Stimulated activated CD8-positive, alpha-beta memory T cell treated with anti-CD3 and anti-CD28 coated beads, Interleukin-4, amount 100 ng/mL, for 4 hours (primary cell): ENCODE measurements at regions not wholly inside any gene's neighbourhood (a gene's known extent, or its start where the extent isn't known, plus 50 kb on each side); places are given as distances from the start of the nearest gene placed in this dataset.

ENCODE experiments used
- DNase-seq, 2 donors: peaks; one replicate each; pipeline ENCODE4 v3.0.0-alpha.2; 2020; ENCODE audit warnings: low read depth in 2 of 2, low spot score in 1 of 2

DNA sequence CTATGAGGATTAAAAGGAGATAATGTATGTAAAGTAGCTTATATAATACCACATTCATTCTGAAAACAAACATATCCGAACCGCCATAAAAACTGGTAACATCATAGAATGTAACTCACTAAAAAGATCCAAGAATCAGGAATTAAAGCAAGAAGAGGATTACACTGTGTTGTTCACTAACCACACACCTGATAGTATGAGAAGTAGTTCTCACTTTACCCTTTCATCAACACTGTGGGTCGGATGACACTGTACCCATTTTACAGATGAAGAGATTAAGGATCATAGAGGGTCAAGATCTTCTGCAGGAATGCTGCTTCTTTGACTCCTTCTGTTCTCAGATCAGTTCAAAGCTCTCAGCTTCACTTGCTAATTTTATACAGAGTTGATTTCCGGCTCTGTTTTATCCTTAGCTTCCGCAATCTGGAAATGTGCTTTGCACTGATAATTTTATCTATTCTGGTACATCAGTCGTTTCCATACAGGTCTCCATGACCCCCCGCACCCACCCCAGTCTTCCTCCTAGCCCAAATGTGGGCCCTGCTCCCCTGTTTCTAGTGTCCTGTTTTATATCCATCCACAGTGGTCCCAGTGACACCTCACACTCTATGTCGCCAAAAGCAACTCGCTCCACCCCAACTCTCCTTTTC lies 288.6 kb upstream of the CCL2 start:
- DNase-seq: no peak

- no peak for DNase-seq
Observed at GRCh38 chr17:33967608-33968349, 287.3 kb upstream of the CCL2 start.

- no peak for DNase-seq
Observed at GRCh38 chr17:33968350-33969044, 286.6 kb upstream of the CCL2 start.

DNA sequence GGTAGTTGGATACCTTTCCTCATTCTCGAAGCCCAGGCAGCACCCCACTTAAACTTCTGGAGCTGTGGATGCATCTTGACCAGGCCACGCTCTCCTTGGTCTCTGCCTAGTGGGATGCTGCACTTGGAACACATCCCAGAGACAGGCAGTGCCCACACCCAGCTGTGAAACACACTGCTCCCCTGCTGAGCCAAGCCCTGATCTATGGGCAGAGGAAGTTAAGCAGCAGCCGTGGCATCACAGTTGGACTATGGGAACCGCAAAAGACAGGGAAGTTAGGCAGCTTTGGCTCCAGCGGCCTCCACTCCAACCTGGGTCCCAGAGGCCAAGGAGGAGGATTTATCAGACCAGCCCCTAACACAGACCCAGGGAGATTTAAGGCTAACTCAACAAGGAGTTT lies 284.8 kb upstream of the CCL2 start:
- DNase-seq: no peak

- DNase-seq: no peak
Observed at GRCh38 chr17:33972763-33973162, 282.3 kb upstream of the CCL2 start.

DNA sequence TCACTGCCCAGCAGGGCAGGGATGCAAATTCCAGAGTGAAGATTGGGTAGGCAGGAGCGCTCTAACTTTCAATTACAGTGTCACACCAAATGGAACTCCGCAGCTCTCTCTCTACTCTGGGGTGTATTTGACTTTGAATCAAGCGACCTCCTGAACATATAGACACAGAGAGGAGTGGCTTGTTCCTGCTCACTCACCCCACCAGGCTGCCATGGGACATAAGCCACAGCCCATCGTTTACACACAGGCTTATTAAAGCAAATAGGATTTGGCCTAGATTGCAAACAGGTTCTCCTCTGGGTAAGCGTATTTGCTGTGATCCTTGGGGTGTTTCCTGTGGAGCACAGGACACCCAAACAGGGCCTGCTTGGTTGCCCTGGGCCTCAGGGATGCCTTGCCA lies 281.6 kb upstream of the CCL2 start:
- no peak for DNase-seq

DNA sequence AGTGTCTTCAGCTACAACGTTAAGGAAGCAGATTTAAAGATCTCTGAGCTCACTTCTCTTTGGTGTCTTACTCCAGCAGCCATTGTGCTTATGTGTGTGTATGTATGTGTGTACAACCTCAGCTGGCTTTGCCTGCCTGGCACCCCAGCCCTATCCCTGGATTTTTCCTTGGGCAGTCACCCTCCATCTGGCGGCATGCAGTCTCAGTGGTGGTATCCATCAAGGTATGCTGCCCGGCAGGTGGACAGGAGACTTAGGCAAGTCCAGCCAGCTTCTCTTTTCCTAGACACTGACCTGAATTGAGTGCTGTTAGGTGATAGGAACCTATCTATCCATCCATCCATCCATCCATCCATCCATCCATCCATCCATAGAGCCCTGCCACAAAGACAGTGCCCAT lies 280.8 kb upstream of the CCL2 start:
- no peak for DNase-seq

DNA sequence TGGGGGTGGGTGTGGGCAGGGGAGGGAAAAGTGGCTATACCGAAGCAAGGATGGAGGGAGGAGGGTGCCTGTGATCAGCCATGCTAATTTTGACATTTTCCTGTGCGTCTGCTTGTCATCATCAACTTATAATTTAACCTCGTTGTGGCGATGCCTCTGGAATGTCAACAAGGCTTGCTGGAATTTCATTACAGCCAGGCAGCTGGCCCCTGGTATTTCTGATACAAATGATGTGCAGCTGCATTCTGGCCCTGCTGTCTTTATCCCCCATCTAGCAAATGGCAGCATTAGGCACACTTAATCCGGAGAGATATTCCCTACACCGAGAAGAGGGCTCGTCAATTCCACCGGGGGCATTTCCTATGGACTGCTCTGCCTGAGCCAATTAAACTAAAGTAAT lies 278.3 kb upstream of the CCL2 start:
- no peak for DNase-seq

DNA sequence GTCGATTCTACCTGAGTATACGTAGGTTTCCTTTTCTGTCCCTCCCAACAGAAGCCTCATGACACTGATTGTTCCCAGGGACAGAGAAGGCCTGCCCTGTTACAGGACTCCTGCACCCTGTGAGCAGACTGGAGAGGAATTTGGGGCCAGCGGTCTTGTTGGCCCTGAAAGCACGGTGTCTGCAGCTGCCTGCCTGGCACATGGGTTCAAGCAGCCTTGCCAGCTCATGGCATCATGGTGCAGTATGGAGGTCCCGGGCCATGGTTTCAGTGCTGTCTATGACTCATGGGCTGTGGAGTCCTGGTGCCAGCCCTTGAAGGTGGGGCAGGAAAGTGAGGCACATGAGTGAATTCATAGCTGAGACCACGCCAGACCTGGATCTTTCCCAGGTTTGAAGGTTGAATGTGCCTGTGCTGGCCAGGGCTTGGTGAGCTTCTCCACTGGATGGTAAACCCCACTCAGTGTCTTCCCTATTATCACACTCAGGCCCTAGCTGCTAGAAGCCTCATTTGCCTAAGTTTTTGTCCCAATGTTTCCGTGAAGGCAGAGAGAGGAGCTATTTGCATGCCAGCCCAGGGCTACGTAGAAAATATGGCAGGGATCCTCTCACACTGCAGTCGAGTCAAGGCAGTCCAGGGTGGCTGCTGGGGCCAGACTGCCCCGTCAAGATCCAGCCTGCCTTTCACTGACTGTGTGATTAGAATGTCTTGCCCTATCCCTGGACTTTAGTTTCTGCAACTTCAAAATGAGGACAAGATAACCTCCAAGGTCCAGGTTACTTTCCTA lies 277.2 kb upstream of the CCL2 start:
- DNase-seq: no peak

GRCh38 chr17:33978889-33979288 lies 276.2 kb upstream of the CCL2 start:
- DNase-seq: no peak

- DNase-seq: no peak
Observed at GRCh38 chr17:33980193-33980592, 274.9 kb upstream of the CCL2 start.

DNA sequence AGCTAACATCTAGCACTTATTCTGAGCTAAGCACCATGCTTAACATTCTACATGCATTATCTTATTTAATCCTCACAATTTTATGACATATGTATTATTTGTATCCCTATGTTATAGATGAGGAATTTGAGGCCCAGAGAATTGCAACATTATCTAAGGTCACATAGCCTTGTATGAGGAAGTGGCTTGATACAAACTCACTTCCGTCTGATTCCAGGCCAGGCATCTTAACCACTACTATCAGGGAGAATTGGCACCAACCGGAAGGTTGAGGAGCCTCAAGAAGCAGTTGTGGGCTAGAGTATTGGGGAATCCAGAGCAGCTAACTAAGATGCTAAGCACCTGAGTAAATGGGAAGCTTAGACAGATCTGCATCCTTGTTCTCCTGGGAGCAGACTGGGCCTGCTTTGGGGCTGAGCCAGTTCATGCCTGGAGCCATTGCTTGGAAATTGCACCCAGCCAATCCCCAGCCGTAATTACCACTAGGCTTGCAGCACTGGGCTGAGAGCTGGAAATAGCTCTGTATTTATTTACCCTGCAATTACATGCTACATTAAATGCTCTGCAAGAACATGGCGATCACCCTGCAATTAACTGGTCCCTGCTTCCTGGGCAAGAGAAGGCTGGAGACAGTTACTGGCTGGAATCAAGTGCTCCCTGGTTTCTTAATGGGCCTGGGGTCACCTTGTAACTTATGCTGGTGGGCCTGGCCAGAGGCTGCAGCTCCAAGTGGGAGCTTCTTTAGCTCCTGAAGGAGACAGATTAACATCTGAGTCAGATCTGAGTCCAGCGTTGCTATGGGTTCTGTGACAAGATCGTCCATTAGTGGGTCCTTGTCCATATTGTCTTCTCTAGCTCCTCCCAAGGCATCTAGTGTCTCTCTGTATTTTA lies 273.1 kb upstream of the CCL2 start:
- DNase-seq: no peak

- DNase-seq: no peak
Observed at GRCh38 chr17:33982909-33983308, 272.2 kb upstream of the CCL2 start.

GRCh38 chr17:33983824-33984574 lies 271.1 kb upstream of the CCL2 start:
- no peak for DNase-seq

GRCh38 chr17:33986088-33986487 lies 269.0 kb upstream of the CCL2 start:
- DNase-seq: no peak

DNA sequence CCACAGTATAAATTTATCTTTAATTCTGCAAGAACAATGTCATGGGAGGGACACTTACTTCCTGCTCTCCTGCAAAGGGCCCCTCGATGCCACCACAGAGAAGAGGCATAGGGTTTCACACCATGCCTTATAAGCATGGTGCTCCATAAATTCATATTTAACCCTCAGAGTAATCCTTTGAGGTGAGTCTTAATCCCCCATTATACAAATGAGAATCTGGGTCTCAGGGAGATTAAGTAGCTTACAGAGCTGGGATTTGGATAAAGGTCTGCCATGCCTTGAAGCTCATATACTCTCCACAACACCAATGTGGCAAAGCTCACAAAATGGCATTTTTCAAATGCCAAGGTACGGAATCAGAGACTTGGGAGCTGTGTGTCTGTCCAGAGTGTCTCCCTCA lies 268.5 kb upstream of the CCL2 start:
- DNase-seq: no peak

DNA sequence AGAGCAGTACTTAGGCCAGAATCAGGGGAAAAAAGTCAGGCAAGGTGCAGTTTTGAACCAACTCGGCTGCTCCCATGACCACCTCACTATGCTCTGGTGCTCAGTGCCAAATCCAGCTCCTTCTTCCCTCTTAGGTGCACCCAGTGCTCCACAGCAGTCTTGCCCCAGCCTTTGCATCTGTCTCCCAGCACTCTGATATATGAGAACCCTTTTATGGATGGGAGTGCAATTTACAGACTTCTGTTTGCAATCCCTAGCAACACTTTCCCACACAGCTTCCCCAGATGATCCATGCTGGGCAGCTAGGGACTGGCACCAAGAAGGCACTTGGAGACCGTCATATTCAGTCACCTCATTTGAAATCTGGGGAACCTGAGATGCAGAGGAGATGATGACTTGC lies 267.9 kb upstream of the CCL2 start:
- no peak for DNase-seq

DNA sequence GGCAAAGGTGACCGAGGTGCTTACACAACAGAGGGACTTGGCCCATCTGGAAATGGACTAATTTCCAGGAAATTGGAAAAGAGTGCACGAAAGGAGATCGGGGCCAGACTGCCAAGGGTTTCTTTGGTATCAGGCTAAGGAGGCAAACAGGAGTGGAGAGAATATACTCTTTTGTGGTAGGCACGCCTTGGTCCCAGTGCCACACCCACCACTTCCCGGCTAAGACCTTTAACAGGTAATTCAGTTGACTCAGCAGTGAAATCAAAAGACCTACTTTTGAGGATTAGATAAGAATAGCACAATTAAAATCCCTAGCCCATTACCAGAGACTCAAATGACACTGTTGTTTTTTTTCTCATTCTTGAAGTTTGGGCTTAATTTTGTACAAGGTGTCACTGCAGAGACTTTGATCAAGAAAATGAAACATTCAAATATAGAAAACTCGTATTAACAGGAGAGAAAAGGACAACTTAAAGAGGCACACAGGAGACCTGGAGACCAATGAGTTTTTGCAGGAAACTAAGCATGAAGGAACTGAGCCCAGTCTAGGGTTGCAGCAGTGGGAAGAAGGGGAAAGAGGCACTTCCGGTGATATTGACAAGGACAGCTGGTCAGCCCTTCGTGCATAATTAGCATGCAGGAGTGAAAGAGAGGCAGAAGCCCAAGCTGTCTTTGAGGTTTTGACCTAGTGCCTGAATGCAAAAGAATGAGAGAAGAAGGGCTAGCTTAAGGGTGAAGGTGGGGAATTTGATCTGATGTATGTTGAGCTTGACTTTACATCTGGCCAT lies 265.5 kb upstream of the CCL2 start:
- no peak for DNase-seq
